ENCODE measurements at regions not wholly inside any gene's neighbourhood (a gene's known extent, or its start where the extent isn't known, plus 50 kb on each side); places are given as distances from the start of the nearest gene placed in this dataset.

DNA sequence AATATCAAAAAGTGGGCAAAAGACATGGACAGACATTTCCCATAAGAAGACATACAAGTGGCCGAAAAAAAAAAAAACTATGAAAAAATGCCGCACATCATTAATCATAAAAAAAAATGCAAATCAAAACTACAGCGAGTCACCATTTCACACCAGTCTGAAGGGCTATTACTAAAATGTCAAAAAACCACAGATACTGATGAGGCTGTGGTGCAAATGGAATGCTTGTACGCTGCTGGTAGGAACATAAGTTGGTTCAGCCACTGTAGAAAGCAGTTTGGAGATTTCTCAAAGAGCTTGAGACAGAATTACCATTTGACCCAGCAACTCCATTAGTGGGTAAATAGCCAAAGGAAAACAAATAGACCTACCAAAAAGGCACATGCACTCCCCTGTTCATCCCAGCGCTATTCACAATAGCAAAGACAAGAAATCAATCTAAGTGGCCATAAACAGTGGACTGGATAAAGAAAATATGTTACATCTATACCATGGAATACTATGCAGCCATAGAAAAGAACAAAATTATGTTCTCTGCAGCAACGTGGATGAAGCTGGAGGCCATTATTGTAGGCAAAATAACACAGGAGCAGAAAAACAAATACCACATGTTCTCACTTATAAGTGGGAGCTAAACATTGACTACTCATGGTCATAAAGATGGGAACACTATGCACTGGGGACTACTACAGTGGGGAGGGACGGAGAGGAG, 110.6 kb upstream of the BOD1 start:
- TF ChIP-seq, protein P1, sequence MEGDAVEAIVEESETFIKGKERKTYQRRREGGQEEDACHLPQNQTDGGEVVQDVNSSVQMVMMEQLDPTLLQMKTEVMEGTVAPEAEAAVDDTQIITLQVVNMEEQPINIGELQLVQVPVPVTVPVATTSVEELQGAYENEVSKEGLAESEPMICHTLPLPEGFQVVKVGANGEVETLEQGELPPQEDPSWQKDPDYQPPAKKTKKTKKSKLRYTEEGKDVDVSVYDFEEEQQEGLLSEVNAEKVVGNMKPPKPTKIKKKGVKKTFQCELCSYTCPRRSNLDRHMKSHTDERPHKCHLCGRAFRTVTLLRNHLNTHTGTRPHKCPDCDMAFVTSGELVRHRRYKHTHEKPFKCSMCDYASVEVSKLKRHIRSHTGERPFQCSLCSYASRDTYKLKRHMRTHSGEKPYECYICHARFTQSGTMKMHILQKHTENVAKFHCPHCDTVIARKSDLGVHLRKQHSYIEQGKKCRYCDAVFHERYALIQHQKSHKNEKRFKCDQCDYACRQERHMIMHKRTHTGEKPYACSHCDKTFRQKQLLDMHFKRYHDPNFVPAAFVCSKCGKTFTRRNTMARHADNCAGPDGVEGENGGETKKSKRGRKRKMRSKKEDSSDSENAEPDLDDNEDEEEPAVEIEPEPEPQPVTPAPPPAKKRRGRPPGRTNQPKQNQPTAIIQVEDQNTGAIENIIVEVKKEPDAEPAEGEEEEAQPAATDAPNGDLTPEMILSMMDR (IDR thresholded peaks at IDR 0.05), result no peak
- intact Hi-C loops (cut with DNase I), result no loop called here
- Histone ChIP-seq H3K9me3 (no peaks in the 10 kb centered on the region), H3K36me3 (no peaks in the 10 kb centered on the region), H3K4me1 (peaks cover 12% of the 10 kb centered on the region), H3K27ac (no peak overlapping the region), H3K4me3 (no peak overlapping the region), H3K27me3 (ENCODE audit: low read depth) (no peaks in the 10 kb centered on the region)
- DNase-seq, result no peak
- no peak for ATAC-seq

DNA sequence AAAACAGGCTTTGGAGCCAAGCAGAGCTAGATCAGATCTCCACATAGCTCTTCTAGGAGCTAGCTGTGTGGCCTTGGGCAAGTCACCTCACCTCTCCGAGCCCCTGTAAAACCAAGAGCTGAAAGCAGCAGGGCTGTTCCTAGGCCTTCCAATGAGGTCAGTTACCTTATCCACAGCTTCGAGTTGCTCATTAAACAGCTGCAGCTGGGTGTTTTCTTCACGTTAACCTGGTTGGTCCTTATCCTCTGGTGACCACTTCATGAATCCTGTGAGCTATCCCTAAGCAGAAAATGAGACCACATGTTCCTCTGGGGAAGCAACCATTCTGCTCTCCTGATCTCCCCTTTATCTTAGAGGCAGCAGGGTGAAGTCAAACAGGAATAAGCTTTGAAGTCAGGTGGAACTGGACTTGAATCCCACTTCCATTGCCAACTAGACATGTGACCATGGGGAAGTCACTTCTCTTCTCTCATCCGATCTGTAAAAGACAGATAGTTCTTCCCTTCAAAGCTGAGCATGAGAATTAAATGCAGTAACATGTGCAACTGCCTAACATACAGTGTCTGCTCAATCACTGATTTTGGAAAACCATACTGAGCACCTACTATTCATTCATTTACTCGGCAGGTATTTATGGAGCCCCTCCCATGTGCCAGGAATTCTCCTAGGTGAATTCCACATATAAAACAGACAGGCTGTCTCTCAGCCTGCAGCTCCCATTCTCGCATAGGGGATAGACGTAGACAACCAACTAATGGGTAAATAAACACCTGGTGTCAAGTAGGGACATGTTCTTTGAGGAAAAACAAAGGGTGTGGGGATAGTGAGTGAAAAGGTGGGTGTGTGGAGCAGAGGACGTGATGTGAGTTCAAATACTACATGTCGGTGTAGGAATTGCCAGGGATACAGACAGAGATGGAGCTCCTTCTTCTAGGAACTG, 111.7 kb upstream of the BOD1 start:
- DNase-seq, result no peak
- H3K27ac ChIP-seq, result peak overlapping the region; percentile 73
- H3K27me3 ChIP-seq (ENCODE audit: low read depth), result no peaks in the 10 kb centered on the region
- H3K9me3 ChIP-seq, result no peaks in the 10 kb centered on the region
- ATAC-seq, result peak; percentile 70 to 82
- peaks cover 12% of the 10 kb centered on the region for H3K4me1 ChIP-seq
- H3K36me3 ChIP-seq, result no peaks in the 10 kb centered on the region
- intact Hi-C loops (cut with DNase I), result no loop called here
- no peak overlapping the region for H3K4me3 ChIP-seq
- TF ChIP-seq, protein P1 (IDR thresholded peaks at IDR 0.05), result no peak

DNA sequence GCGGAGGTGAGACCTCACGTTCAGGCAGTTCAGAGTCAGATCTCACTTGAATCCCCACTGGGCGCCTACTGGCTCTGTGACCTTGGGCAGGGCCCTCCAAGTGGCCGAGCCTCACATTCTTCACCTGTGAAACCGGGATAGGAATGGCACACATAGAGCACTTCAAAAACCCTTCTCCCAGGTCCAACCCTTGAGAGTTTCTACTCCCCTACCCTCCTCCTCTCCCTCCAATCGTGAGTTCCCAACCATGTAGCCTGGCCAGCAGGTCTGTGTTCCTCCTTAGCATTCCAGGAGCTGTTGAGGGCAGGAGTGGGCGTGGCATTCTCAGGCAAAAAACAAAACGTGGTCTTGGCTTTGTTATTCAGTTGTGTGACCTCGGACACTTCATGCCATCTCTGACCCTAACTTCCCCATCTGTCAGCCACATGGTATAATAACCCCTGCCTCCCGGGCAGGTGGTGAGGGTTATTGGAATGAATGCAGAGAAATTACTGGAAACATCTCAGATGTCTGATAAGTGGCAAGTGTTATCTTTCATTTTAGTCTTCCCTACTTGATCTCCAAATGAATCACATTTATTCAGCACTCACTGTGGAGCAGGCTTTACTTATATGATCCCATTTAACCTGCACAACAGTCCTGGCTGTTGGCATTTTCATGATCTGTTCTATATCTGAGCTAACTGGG, 112.8 kb upstream of the BOD1 start:
- H3K27ac ChIP-seq, result peak overlapping the region; percentile 73
- no peaks in the 10 kb centered on the region for H3K9me3 ChIP-seq
- peak; percentile 93 to 94 for ATAC-seq

DNA sequence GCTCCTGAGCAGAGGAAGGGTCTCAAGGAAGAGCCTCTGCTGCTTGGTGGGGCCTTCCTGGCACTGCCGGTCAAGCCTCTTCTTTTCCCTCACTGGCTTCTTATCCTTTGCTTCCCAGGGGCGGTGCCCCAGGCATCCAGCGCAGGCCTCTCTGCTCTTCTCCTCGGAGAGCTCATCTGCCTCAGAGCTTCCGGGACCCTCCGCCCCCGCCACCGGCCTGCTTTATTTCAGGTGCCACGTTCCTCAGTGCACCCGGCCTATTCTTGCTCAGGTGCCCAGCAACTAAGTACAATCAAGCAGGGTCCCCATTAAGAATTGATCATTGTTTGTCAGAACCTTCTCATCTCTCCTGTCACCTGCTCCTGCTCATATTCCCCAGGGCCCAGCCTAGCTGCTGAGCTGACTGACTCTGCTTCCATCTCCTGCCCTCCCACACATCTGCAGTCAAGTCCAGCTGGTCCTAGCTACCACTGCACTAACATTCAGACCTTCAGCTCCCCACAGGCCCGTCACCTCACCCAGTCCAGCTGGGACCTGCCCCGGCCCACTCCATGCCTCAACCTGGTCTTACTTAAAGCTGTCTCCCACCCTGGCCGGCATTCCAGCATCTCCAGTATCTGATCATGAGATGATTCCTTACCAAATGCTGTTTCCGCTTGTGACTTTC, 114.3 kb upstream of the BOD1 start:
- ATAC-seq, result no peak
- DNase-seq, result no peak

More for the DNA sequence above, 112.8 kb upstream of the BOD1 start:
- H3K27me3 ChIP-seq (ENCODE audit: low read depth), result no peaks in the 10 kb centered on the region
- no peak overlapping the region for H3K4me3 ChIP-seq
- DNase-seq, result peak; percentile 80
- H3K4me1 ChIP-seq, result peaks cover 12% of the 10 kb centered on the region
- no peaks in the 10 kb centered on the region for H3K36me3 ChIP-seq
- TF ChIP-seq, protein P1 (IDR thresholded peaks at IDR 0.05), result no peak
- intact Hi-C loops (cut with DNase I), result no loop called here

More for the DNA sequence above, 114.3 kb upstream of the BOD1 start:
- intact Hi-C loops (cut with DNase I), result no loop called here
- Histone ChIP-seq H3K27me3 (ENCODE audit: low read depth) (no peaks in the 10 kb centered on the region), H3K9me3 (no peaks in the 10 kb centered on the region), H3K4me1 (peaks cover 12% of the 10 kb centered on the region), H3K36me3 (no peaks in the 10 kb centered on the region), H3K4me3 (no peak overlapping the region), H3K27ac (no peak overlapping the region)
- TF ChIP-seq, protein P1 (IDR thresholded peaks at IDR 0.05), result no peak
